ENCODE measurements at regions not wholly inside any gene's neighbourhood (a gene's known extent, or its start where the extent isn't known, plus 50 kb on each side); places are given as distances from the start of the nearest gene placed in this dataset.
"Not testable (repeated sequence)": the region's sequence is repeated elsewhere in the genome, so short reads cannot be mapped to it uniquely, and the experiment has no call there.

- Histone ChIP-seq H3K27me3 (ENCODE audit: control insufficient read depth, insufficient read depth, low read length) (no peaks in the 10 kb centered on the region), H3K9me3 (ENCODE audit: control insufficient read depth, insufficient read depth, low read length) (no peaks in the 10 kb centered on the region), H3K27ac (ENCODE audit: low read depth, low read length) (no peak overlapping the region), H3K4me3 (ENCODE audit: low read depth, low read length) (no peak overlapping the region)
- TF ChIP-seq, protein P1, sequence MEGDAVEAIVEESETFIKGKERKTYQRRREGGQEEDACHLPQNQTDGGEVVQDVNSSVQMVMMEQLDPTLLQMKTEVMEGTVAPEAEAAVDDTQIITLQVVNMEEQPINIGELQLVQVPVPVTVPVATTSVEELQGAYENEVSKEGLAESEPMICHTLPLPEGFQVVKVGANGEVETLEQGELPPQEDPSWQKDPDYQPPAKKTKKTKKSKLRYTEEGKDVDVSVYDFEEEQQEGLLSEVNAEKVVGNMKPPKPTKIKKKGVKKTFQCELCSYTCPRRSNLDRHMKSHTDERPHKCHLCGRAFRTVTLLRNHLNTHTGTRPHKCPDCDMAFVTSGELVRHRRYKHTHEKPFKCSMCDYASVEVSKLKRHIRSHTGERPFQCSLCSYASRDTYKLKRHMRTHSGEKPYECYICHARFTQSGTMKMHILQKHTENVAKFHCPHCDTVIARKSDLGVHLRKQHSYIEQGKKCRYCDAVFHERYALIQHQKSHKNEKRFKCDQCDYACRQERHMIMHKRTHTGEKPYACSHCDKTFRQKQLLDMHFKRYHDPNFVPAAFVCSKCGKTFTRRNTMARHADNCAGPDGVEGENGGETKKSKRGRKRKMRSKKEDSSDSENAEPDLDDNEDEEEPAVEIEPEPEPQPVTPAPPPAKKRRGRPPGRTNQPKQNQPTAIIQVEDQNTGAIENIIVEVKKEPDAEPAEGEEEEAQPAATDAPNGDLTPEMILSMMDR (IDR thresholded peaks at IDR 0.05; ENCODE audit: low read depth, low read length), result no peak
- CTCF ChIA-PET, result interaction anchor here (0.6 kb wide), 1 partner anchor 42 kb away, joined by 3 read pairs; no protein-coding TSS in a partner anchor
- no peak for DNase-seq (ENCODE audit: low read depth, low spot score)
- POLR2A ChIA-PET, result no interaction called here
Observed at GRCh38 chr3:69628951-69629350, 110.3 kb upstream of the MITF start.

- TF ChIP-seq, protein P1 (IDR thresholded peaks at IDR 0.05; ENCODE audit: low read depth, low read length), result no peak
- no peak for DNase-seq (ENCODE audit: low read depth, low spot score)
- Histone ChIP-seq H3K9me3 (ENCODE audit: control insufficient read depth, insufficient read depth, low read length) (no peaks in the 10 kb centered on the region), H3K27ac (ENCODE audit: low read depth, low read length) (no peak overlapping the region), H3K4me3 (ENCODE audit: low read depth, low read length) (no peak overlapping the region), H3K27me3 (ENCODE audit: control insufficient read depth, insufficient read depth, low read length) (no peaks in the 10 kb centered on the region)
- POLR2A ChIA-PET, result no interaction called here
- CTCF ChIA-PET, result no interaction called here
Observed at GRCh38 chr3:69613286-69613685, 126.0 kb upstream of the MITF start.

DNA sequence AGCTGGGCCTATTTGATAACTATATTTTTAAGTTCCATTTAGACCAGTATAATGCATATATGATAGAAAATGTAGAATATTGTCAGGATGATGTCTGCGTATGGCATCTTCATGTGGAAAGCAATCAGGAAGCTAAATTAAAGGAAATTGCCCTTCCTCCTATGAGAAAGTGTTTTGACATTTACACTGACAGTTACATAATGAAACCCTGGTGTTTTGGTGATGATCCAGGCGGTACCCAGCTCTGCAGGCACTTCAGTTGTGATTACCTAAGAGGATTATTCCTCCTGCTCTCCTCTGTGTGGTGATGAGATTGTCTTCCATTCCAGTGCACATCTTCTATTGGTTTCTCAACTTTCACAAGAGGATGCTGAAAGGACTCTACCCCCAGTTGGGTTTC lies 126.5 kb upstream of the MITF start:
- DNase-seq (ENCODE audit: low read depth, low spot score), result no peak
- Histone ChIP-seq H3K27me3 (ENCODE audit: control insufficient read depth, insufficient read depth, low read length) (no peaks in the 10 kb centered on the region), H3K4me3 (ENCODE audit: low read depth, low read length) (no peak overlapping the region), H3K27ac (ENCODE audit: low read depth, low read length) (no peak overlapping the region), H3K9me3 (ENCODE audit: control insufficient read depth, insufficient read depth, low read length) (no peaks in the 10 kb centered on the region)
- ChIA-PET CTCF (no interaction called here), POLR2A (no interaction called here)
- TF ChIP-seq, protein P1 (IDR thresholded peaks at IDR 0.05; ENCODE audit: low read depth, low read length), result no peak

DNA sequence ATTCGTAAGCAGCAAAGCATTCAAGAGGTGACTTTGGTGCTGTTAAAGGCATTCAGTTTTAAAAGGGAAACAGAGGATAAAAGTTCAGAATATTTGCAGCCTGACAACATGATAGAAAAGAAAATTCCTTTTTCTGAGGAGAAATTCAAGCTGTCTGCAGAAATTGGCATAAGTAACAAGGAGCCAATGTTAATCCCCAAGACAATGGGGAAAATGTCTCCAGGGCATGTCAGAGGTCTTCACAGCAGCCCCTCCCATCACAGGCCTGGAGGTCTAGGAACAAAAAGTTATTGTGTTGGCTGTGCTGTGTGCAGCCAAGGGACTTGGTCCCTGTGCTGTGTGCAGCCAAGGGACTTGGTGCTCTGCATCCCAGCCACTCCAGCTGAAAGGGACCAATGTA lies 129.7 kb upstream of the MITF start:
- H3K27ac ChIP-seq (ENCODE audit: low read depth, low read length); H3K27me3 ChIP-seq (ENCODE audit: control insufficient read depth, insufficient read depth, low read length); POLR2A ChIA-PET; H3K4me3 ChIP-seq (ENCODE audit: low read depth, low read length); H3K9me3 ChIP-seq (ENCODE audit: control insufficient read depth, insufficient read depth, low read length); CTCF ChIA-PET; DNase-seq (ENCODE audit: low read depth, low spot score): not testable (repeated sequence)

- POLR2A ChIA-PET, result no interaction called here
- no peak overlapping the region for H3K4me3 ChIP-seq (ENCODE audit: low read depth, low read length)
- CTCF ChIA-PET, result no interaction called here
- H3K9me3 ChIP-seq (ENCODE audit: control insufficient read depth, insufficient read depth, low read length), result no peaks in the 10 kb centered on the region
- DNase-seq (ENCODE audit: low read depth, low spot score), result no peak
- H3K27me3 ChIP-seq (ENCODE audit: control insufficient read depth, insufficient read depth, low read length), result no peaks in the 10 kb centered on the region
- H3K27ac ChIP-seq (ENCODE audit: low read depth, low read length), result no peak overlapping the region
- TF ChIP-seq, protein P1 (IDR thresholded peaks at IDR 0.05; ENCODE audit: low read depth, low read length), result no peak
Observed at GRCh38 chr3:69607466-69608305, 131.6 kb upstream of the MITF start.

Data from AG04450 (cell line).